Transverse colon (tissue), 4 donors: ENCODE measurements at regions not wholly inside any gene's neighbourhood (a gene's known extent, or its start where the extent isn't known, plus 50 kb on each side); places are given as distances from the start of the nearest gene placed in this dataset.

Experiments used
- CTCF ChIP-seq, 5 experiments: fragments of 200-600 bp in 3 of 5; fragments of 450-650 bp in 2 of 5; sonication (generic) in 3 of 5; IDR thresholded peaks; 1 replicate in 2 of 5; 2 replicates in 3 of 5; pipeline ENCODE4 v1.5.1; 2016 to 2017; ENCODE audit warnings: antibody characterized with exemption in 5 of 5, inconsistent platforms in 3 of 5, mild to moderate bottlenecking in 2 of 5, moderate library complexity in 1 of 5
- EP300 ChIP-seq: sonication (generic); formaldehyde crosslinking; IDR thresholded peaks from one replicate; pipeline ENCODE4 v1.6.1; 2017; ENCODE audit warnings: antibody characterized with exemption, low read depth
- POLR2A ChIP-seq: fragments of 450-650 bp; IDR thresholded peaks from one replicate; pipeline ENCODE4 v1.6.1; 2016; ENCODE audit warnings: antibody characterized with exemption, mild to moderate bottlenecking, moderate library complexity
- POLR2AphosphoS5 ChIP-seq, 3 donors: sonication (generic); formaldehyde crosslinking; IDR thresholded peaks; one replicate each; pipeline ENCODE4 v1.6.1; 2016; ENCODE audit warnings: antibody characterized with exemption in 3 of 3

- TF ChIP-seq POLR2A (no peak), EP300 (no peak), CTCF (IDR thresholded peaks at IDR 0.05) (no peak), POLR2AphosphoS5 (IDR thresholded peaks at IDR 0.05) (no peak)
These were observed 147.9 kb upstream of the DPH6 start for GRCh38 chr15:35693886-35694285.
